Activated gamma-delta T cell treated with Interleukin-2 at 50 U/mL for 16 hours (primary cell): ENCODE measurements at regions not wholly inside any gene's neighbourhood (a gene's known extent, or its start where the extent isn't known, plus 50 kb on each side); places are given as distances from the start of the nearest gene placed in this dataset.

ENCODE experiments used
- DNase-seq: peaks from one replicate; pipeline ENCODE4 v3.0.0-alpha.2; 2020

- no peak for DNase-seq
Observed at GRCh38 chr13:75231235-75231634, 250.7 kb downstream of the TBC1D4 start.

GRCh38 chr13:75226733-75227435 is 255.1 kb downstream of the TBC1D4 start:
- DNase-seq, result no peak

- DNase-seq, result no peak
Observed at GRCh38 chr13:75226092-75226491, 255.9 kb downstream of the TBC1D4 start.

GRCh38 chr13:75225288-75226032 is 256.5 kb downstream of the TBC1D4 start:
- DNase-seq, result no peak

GRCh38 chr13:75224053-75224742 is 257.8 kb downstream of the TBC1D4 start:
- DNase-seq, result no peak

- DNase-seq, result no peak
Observed at GRCh38 chr13:75222031-75222430, 259.9 kb downstream of the TBC1D4 start.

GRCh38 chr13:75220861-75221260 is 261.1 kb downstream of the TBC1D4 start:
- DNase-seq, result no peak

- no peak for DNase-seq
Observed at GRCh38 chr13:75220238-75220542, 261.8 kb downstream of the TBC1D4 start.

- peak; percentile 75 for DNase-seq
Observed at GRCh38 chr13:75219479-75220237, 262.3 kb downstream of the TBC1D4 start.

GRCh38 chr13:75217949-75218348 is 264.0 kb downstream of the TBC1D4 start:
- DNase-seq, result no peak

- no peak for DNase-seq
Observed at GRCh38 chr13:75216038-75216437, 265.9 kb downstream of the TBC1D4 start.

GRCh38 chr13:75214846-75215245 is 267.1 kb downstream of the TBC1D4 start:
- no peak for DNase-seq

- DNase-seq, result no peak
Observed at GRCh38 chr13:75202981-75203380, 279.0 kb downstream of the TBC1D4 start.

GRCh38 chr13:75197803-75198202 is 284.2 kb downstream of the TBC1D4 start:
- no peak for DNase-seq

GRCh38 chr13:75196147-75196837 is 285.7 kb downstream of the TBC1D4 start:
- no peak for DNase-seq

GRCh38 chr13:75195495-75196146 is 286.3 kb downstream of the TBC1D4 start:
- DNase-seq, result no peak

- no peak for DNase-seq
Observed at GRCh38 chr13:75194717-75195462, 287.1 kb downstream of the TBC1D4 start.

- no peak for DNase-seq
Observed at GRCh38 chr13:75186379-75186778, 295.6 kb downstream of the TBC1D4 start.

GRCh38 chr13:75181906-75182305 is 300.1 kb downstream of the TBC1D4 start:
- no peak for DNase-seq

GRCh38 chr13:75180805-75181455 is 301.0 kb downstream of the TBC1D4 start:
- DNase-seq, result no peak

GRCh38 chr13:75178436-75178835 is 303.5 kb downstream of the TBC1D4 start:
- DNase-seq, result no peak
